Caco-2 (cell line): ENCODE measurements at regions not wholly inside any gene's neighbourhood (a gene's known extent, or its start where the extent isn't known, plus 50 kb on each side); places are given as distances from the start of the nearest gene placed in this dataset.

ENCODE experiments used
- BruUV-seq: library from RNA; stranded (reverse); fragments of 400-500 nt; replicated peaks from 2 replicates; lab custom pipeline; 2021; lab: Mats Ljungman, UMichigan
- CTCF ChIA-PET: fragments of 300-600 bp; sonication (Branson Sonifier 250); formaldehyde crosslinking; loops from one replicate; lab custom pipeline; 2022; ENCODE audit warnings: antibody characterized with exemption; lab: Charles Lee
- POLR2A ChIA-PET: fragments of 300-600 bp; sonication (Branson Sonifier 250); formaldehyde crosslinking; loops from one replicate; lab custom pipeline; 2022; ENCODE audit warnings: antibody characterized with exemption; lab: Charles Lee
- DNase-seq, 2 experiments: peaks; one replicate each; pipeline versions ENCODE4 v3.0.0 to v3.0.0-alpha.2; 2020 to 2022
- H3K27me3 ChIP-seq: replicated peaks from 2 replicates; pipeline ENCODE4 v1.6.0; 2011; ENCODE audit warnings: low read length; ENCODE audit not compliant: control insufficient read depth, insufficient read depth
- H3K36me3 ChIP-seq: 2 replicates; pipeline ENCODE4 v1.5.1; 2011; ENCODE audit warnings: low read length; ENCODE audit not compliant: control insufficient read depth, insufficient read depth
- H3K4me1 ChIP-seq: fragments of 250-450 bp; sonication (Bioruptor Pico); 2 replicates; pipeline ENCODE4 v1.5.1; 2020; ENCODE audit warnings: mild to moderate bottlenecking
- H3K4me3 ChIP-seq: 2 replicates; pipeline ENCODE4 v1.5.1; 2011; ENCODE audit warnings: low read depth, mild to moderate bottlenecking, control low read depth, low read length
- H3K9me3 ChIP-seq: fragments of 250-450 bp; sonication (Bioruptor Pico); 2 replicates; pipeline ENCODE4 v1.5.1; 2020; ENCODE audit warnings: mild to moderate bottlenecking, moderate library complexity
- H3K27ac Mint-ChIP-seq: one replicate; pipeline ENCODE4 v1.8.0; 2022; ENCODE audit warnings: mixed read lengths; ENCODE audit not compliant: unreplicated experiment
- H3K27me3 Mint-ChIP-seq: one replicate; pipeline ENCODE4 v1.8.0; 2022; ENCODE audit warnings: mixed read lengths; ENCODE audit not compliant: insufficient read depth, unreplicated experiment
- H3K36me3 Mint-ChIP-seq: one replicate; pipeline ENCODE4 v1.8.0; 2022; ENCODE audit warnings: mild to moderate bottlenecking, mixed read lengths; ENCODE audit not compliant: insufficient read depth, unreplicated experiment
- H3K4me1 Mint-ChIP-seq: one replicate; pipeline ENCODE4 v1.8.0; 2022; ENCODE audit warnings: low read depth, mixed read lengths; ENCODE audit not compliant: unreplicated experiment
- H3K4me3 Mint-ChIP-seq: one replicate; pipeline ENCODE4 v1.8.0; 2022; ENCODE audit warnings: mild to moderate bottlenecking, moderate library complexity, mixed read lengths; ENCODE audit not compliant: unreplicated experiment
- H3K9me3 Mint-ChIP-seq: one replicate; pipeline ENCODE4 v1.8.0; 2022; ENCODE audit warnings: mixed read lengths; ENCODE audit not compliant: unreplicated experiment
- intact Hi-C: fragments of 100-400 bp; cut with micrococcal nuclease; formaldehyde crosslinking; loops from one replicate; pipeline ENCODE4 v1.10.0; 2022; ENCODE audit not compliant: unreplicated experiment
- TF ChIP-seq, protein P1 (sequence below), 2 experiments: fragments of 200-600 bp in 1 of 2; IDR thresholded peaks; 1 replicate in 1 of 2; 2 replicates in 1 of 2; pipeline versions ENCODE4 v1.5.1 to v1.8.0; 2011 to 2022; ENCODE audit warnings: antibody characterized with exemption in 1 of 2, control low read depth in 1 of 2, inconsistent platforms in 1 of 2, low read depth in 1 of 2, low read length in 1 of 2, mild to moderate bottlenecking in 1 of 2, moderate library complexity in 1 of 2; ENCODE audit not compliant: insufficient read depth in 1 of 2, severe bottlenecking in 1 of 2, unreplicated experiment in 1 of 2

- intact Hi-C loops, result no loop called here
- ChIA-PET POLR2A (no interaction called here), CTCF (no interaction called here)
- BruUV-seq, result no TSS peak
- H3K4me3 Mint-ChIP-seq, result no peak overlapping the region
- DNase-seq, result no peak
- H3K36me3 Mint-ChIP-seq, result peaks cover 7% of the 10 kb centered on the region
- Histone ChIP-seq H3K27me3 (no peaks in the 10 kb centered on the region), H3K4me1 (peaks cover 56% of the 10 kb centered on the region), H3K36me3 (no peaks in the 10 kb centered on the region), H3K4me3 (no peak overlapping the region), H3K9me3 (peaks cover 7% of the 10 kb centered on the region; the same call in 1 of the 2 replicates)
- peaks cover 40% of the 10 kb centered on the region for H3K4me1 Mint-ChIP-seq
- H3K27ac Mint-ChIP-seq, result peak overlapping the region; percentile 42
- H3K9me3 Mint-ChIP-seq, result peaks cover 4% of the 10 kb centered on the region
- no peaks in the 10 kb centered on the region for H3K27me3 Mint-ChIP-seq
- TF ChIP-seq, protein P1, sequence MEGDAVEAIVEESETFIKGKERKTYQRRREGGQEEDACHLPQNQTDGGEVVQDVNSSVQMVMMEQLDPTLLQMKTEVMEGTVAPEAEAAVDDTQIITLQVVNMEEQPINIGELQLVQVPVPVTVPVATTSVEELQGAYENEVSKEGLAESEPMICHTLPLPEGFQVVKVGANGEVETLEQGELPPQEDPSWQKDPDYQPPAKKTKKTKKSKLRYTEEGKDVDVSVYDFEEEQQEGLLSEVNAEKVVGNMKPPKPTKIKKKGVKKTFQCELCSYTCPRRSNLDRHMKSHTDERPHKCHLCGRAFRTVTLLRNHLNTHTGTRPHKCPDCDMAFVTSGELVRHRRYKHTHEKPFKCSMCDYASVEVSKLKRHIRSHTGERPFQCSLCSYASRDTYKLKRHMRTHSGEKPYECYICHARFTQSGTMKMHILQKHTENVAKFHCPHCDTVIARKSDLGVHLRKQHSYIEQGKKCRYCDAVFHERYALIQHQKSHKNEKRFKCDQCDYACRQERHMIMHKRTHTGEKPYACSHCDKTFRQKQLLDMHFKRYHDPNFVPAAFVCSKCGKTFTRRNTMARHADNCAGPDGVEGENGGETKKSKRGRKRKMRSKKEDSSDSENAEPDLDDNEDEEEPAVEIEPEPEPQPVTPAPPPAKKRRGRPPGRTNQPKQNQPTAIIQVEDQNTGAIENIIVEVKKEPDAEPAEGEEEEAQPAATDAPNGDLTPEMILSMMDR (IDR thresholded peaks at IDR 0.05; ENCODE audit: insufficient read depth in 1 of 2, low read depth in 1 of 2, low read length in 1 of 2, severe bottlenecking in 1 of 2, unreplicated experiment in 1 of 2), result no peak
Measured at GRCh38 chr1:113210248-113210647, 137.2 kb downstream of the LRIG2 start.

DNA sequence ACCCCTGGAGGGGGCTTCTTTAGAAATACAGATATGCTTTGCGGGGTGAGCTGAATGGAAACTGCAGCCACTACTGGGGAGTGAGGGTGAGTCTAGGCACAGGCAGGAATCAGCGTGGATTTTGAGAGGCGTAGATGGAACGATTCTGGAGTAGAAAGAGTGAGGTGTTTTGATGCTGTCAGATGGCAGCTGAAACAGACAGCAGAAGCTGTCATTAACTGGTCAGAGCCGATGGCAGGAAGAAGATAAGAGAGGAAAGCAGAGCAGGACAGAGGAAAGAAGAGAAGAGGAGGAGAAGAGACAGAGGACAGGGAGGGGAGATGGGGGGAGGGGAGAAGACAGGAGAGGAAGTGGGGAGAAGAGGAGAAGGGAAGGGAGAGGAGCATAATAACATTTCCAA lies 138.5 kb downstream of the LRIG2 start:
- Histone ChIP-seq H3K4me3 (no peak overlapping the region), H3K9me3 (peaks cover 8% of the 10 kb centered on the region; the same call in 1 of the 2 replicates), H3K36me3 (no peaks in the 10 kb centered on the region), H3K4me1 (peaks cover 53% of the 10 kb centered on the region), H3K27me3 (no peaks in the 10 kb centered on the region)
- ChIA-PET POLR2A (no interaction called here), CTCF (no interaction called here)
- H3K9me3 Mint-ChIP-seq, result peaks cover 16% of the 10 kb centered on the region
- no peak overlapping the region for H3K27ac Mint-ChIP-seq
- TF ChIP-seq, protein P1 (IDR thresholded peaks at IDR 0.05; ENCODE audit: insufficient read depth in 1 of 2, low read depth in 1 of 2, low read length in 1 of 2, severe bottlenecking in 1 of 2, unreplicated experiment in 1 of 2), result no peak
- intact Hi-C loops, result no loop called here
- no TSS peak for BruUV-seq
- no peak overlapping the region for H3K4me3 Mint-ChIP-seq
- H3K36me3 Mint-ChIP-seq, result peaks cover 2% of the 10 kb centered on the region
- H3K4me1 Mint-ChIP-seq, result peaks cover 45% of the 10 kb centered on the region
- no peaks in the 10 kb centered on the region for H3K27me3 Mint-ChIP-seq
- no peak for DNase-seq

DNA sequence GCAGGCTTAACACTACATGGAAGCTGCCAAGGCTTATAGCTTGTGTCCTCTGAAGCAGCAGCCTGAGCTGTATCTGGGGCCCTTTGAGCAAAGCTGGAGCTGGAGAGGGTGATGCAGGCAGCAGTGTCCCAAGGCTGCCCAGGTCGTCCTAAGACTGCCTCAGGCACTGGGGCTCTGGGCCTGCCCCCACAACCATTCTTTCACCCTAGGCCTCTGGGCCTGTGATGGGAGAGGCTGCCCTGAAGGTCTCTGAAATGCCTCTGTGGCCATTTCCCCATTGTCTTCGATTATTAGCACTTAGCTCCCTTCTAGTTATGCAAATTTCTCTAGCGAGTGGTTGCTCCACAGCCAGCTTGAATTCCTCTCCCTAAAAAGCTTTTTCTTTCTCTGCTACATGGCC lies 142.0 kb downstream of the LRIG2 start:
- Histone ChIP-seq H3K4me1 (peaks cover 48% of the 10 kb centered on the region), H3K27me3 (no peaks in the 10 kb centered on the region), H3K4me3 (no peak overlapping the region), H3K36me3 (no peaks in the 10 kb centered on the region), H3K9me3 (peaks cover 8% of the 10 kb centered on the region; the same call in 1 of the 2 replicates)
- peaks cover 45% of the 10 kb centered on the region for H3K4me1 Mint-ChIP-seq
- intact Hi-C loops, result loop anchor here (5.0 kb wide), 1 partner anchor 68 kb away; no protein-coding TSS in a partner anchor
- no peaks in the 10 kb centered on the region for H3K27me3 Mint-ChIP-seq
- TF ChIP-seq, protein P1 (IDR thresholded peaks at IDR 0.05; ENCODE audit: insufficient read depth in 1 of 2, low read depth in 1 of 2, low read length in 1 of 2, severe bottlenecking in 1 of 2, unreplicated experiment in 1 of 2), result no peak
- H3K27ac Mint-ChIP-seq, result peak overlapping the region; percentile 55
- no TSS peak for BruUV-seq
- CTCF ChIA-PET, result no interaction called here
- DNase-seq, result no peak
- H3K36me3 Mint-ChIP-seq, result no peaks in the 10 kb centered on the region
- POLR2A ChIA-PET, result no interaction called here
- H3K9me3 Mint-ChIP-seq, result peaks cover 16% of the 10 kb centered on the region
- no peak overlapping the region for H3K4me3 Mint-ChIP-seq
